ENCODE measurements at regions not wholly inside any gene's neighbourhood (a gene's known extent, or its start where the extent isn't known, plus 50 kb on each side); places are given as distances from the start of the nearest gene placed in this dataset.

- Histone ChIP-seq H3K4me3 (ENCODE audit: low read depth, low read length) (no peak overlapping the region), H3K36me3 (ENCODE audit: insufficient read depth, low read length) (no peaks in the 10 kb centered on the region), H3K27me3 (ENCODE audit: insufficient read depth, low read length) (no peaks in the 10 kb centered on the region), H3K4me1 (ENCODE audit: control insufficient read depth, insufficient read depth, low read length, unreplicated experiment) (no peaks in the 10 kb centered on the region), H3K79me2 (ENCODE audit: control insufficient read depth, insufficient read depth, low read length, unreplicated experiment) (no peaks in the 10 kb centered on the region), H3K27ac (ENCODE audit: low read depth, low read length) (no peak overlapping the region), H2AFZ (ENCODE audit: low read length, unreplicated experiment) (no peak overlapping the region)
These were observed 252.4 kb upstream of the HS3ST5 start for GRCh38 chr6:114595186-114595585.

GRCh38 chr6:114592506-114592905, 249.7 kb upstream of the HS3ST5 start:
- H3K27me3 ChIP-seq (ENCODE audit: insufficient read depth, low read length): no peaks in the 10 kb centered on the region
- no peaks in the 10 kb centered on the region for H3K4me1 ChIP-seq (ENCODE audit: control insufficient read depth, insufficient read depth, low read length, unreplicated experiment)
- no peak overlapping the region for H3K27ac ChIP-seq (ENCODE audit: low read depth, low read length)
- no peak overlapping the region for H3K4me3 ChIP-seq (ENCODE audit: low read depth, low read length)
- no peaks in the 10 kb centered on the region for H3K36me3 ChIP-seq (ENCODE audit: insufficient read depth, low read length)
- H3K79me2 ChIP-seq (ENCODE audit: control insufficient read depth, insufficient read depth, low read length, unreplicated experiment): no peaks in the 10 kb centered on the region
- H2AFZ ChIP-seq (ENCODE audit: low read length, unreplicated experiment): no peak overlapping the region

- Histone ChIP-seq H3K36me3 (ENCODE audit: insufficient read depth, low read length) (no peaks in the 10 kb centered on the region), H3K4me1 (ENCODE audit: control insufficient read depth, insufficient read depth, low read length, unreplicated experiment) (no peaks in the 10 kb centered on the region), H3K79me2 (ENCODE audit: control insufficient read depth, insufficient read depth, low read length, unreplicated experiment) (no peaks in the 10 kb centered on the region), H3K4me3 (ENCODE audit: low read depth, low read length) (no peak overlapping the region), H3K27me3 (ENCODE audit: insufficient read depth, low read length) (no peaks in the 10 kb centered on the region), H2AFZ (ENCODE audit: low read length, unreplicated experiment) (no peak overlapping the region), H3K27ac (ENCODE audit: low read depth, low read length) (no peak overlapping the region)
These were observed 245.9 kb upstream of the HS3ST5 start for GRCh38 chr6:114588726-114589125.

GRCh38 chr6:114586298-114586697, 243.5 kb upstream of the HS3ST5 start:
- Histone ChIP-seq H3K79me2 (ENCODE audit: control insufficient read depth, insufficient read depth, low read length, unreplicated experiment) (no peaks in the 10 kb centered on the region), H3K27me3 (ENCODE audit: insufficient read depth, low read length) (no peaks in the 10 kb centered on the region), H3K4me3 (ENCODE audit: low read depth, low read length) (no peak overlapping the region), H3K27ac (ENCODE audit: low read depth, low read length) (no peak overlapping the region), H3K36me3 (ENCODE audit: insufficient read depth, low read length) (no peaks in the 10 kb centered on the region), H3K4me1 (ENCODE audit: control insufficient read depth, insufficient read depth, low read length, unreplicated experiment) (no peaks in the 10 kb centered on the region), H2AFZ (ENCODE audit: low read length, unreplicated experiment) (no peak overlapping the region)

GRCh38 chr6:114581293-114581692, 238.5 kb upstream of the HS3ST5 start:
- no peaks in the 10 kb centered on the region for H3K36me3 ChIP-seq (ENCODE audit: insufficient read depth, low read length)
- H3K4me3 ChIP-seq (ENCODE audit: low read depth, low read length): no peak overlapping the region
- no peak overlapping the region for H2AFZ ChIP-seq (ENCODE audit: low read length, unreplicated experiment)
- no peaks in the 10 kb centered on the region for H3K79me2 ChIP-seq (ENCODE audit: control insufficient read depth, insufficient read depth, low read length, unreplicated experiment)
- no peaks in the 10 kb centered on the region for H3K27me3 ChIP-seq (ENCODE audit: insufficient read depth, low read length)
- no peak overlapping the region for H3K27ac ChIP-seq (ENCODE audit: low read depth, low read length)
- H3K4me1 ChIP-seq (ENCODE audit: control insufficient read depth, insufficient read depth, low read length, unreplicated experiment): no peaks in the 10 kb centered on the region

GRCh38 chr6:114580882-114581281, 238.1 kb upstream of the HS3ST5 start:
- H3K79me2 ChIP-seq (ENCODE audit: control insufficient read depth, insufficient read depth, low read length, unreplicated experiment): no peaks in the 10 kb centered on the region
- H3K4me1 ChIP-seq (ENCODE audit: control insufficient read depth, insufficient read depth, low read length, unreplicated experiment): no peaks in the 10 kb centered on the region
- H3K27me3 ChIP-seq (ENCODE audit: insufficient read depth, low read length): no peaks in the 10 kb centered on the region
- H3K36me3 ChIP-seq (ENCODE audit: insufficient read depth, low read length): no peaks in the 10 kb centered on the region
- H2AFZ ChIP-seq (ENCODE audit: low read length, unreplicated experiment): no peak overlapping the region
- no peak overlapping the region for H3K4me3 ChIP-seq (ENCODE audit: low read depth, low read length)
- H3K27ac ChIP-seq (ENCODE audit: low read depth, low read length): no peak overlapping the region

GRCh38 chr6:114579486-114579885, 236.7 kb upstream of the HS3ST5 start:
- H3K27ac ChIP-seq (ENCODE audit: low read depth, low read length): no peak overlapping the region
- H3K4me3 ChIP-seq (ENCODE audit: low read depth, low read length): no peak overlapping the region
- no peaks in the 10 kb centered on the region for H3K27me3 ChIP-seq (ENCODE audit: insufficient read depth, low read length)
- no peaks in the 10 kb centered on the region for H3K79me2 ChIP-seq (ENCODE audit: control insufficient read depth, insufficient read depth, low read length, unreplicated experiment)
- no peaks in the 10 kb centered on the region for H3K36me3 ChIP-seq (ENCODE audit: insufficient read depth, low read length)
- H3K4me1 ChIP-seq (ENCODE audit: control insufficient read depth, insufficient read depth, low read length, unreplicated experiment): no peaks in the 10 kb centered on the region
- no peak overlapping the region for H2AFZ ChIP-seq (ENCODE audit: low read length, unreplicated experiment)

- no peaks in the 10 kb centered on the region for H3K4me1 ChIP-seq (ENCODE audit: control insufficient read depth, insufficient read depth, low read length, unreplicated experiment)
- no peak overlapping the region for H3K4me3 ChIP-seq (ENCODE audit: low read depth, low read length)
- H2AFZ ChIP-seq (ENCODE audit: low read length, unreplicated experiment): no peak overlapping the region
- H3K79me2 ChIP-seq (ENCODE audit: control insufficient read depth, insufficient read depth, low read length, unreplicated experiment): no peaks in the 10 kb centered on the region
- no peak overlapping the region for H3K27ac ChIP-seq (ENCODE audit: low read depth, low read length)
- no peaks in the 10 kb centered on the region for H3K36me3 ChIP-seq (ENCODE audit: insufficient read depth, low read length)
- H3K27me3 ChIP-seq (ENCODE audit: insufficient read depth, low read length): no peaks in the 10 kb centered on the region
These were observed 234.3 kb upstream of the HS3ST5 start for GRCh38 chr6:114577109-114577508.

- Histone ChIP-seq H3K36me3 (ENCODE audit: insufficient read depth, low read length) (no peaks in the 10 kb centered on the region), H3K4me3 (ENCODE audit: low read depth, low read length) (no peak overlapping the region), H3K27ac (ENCODE audit: low read depth, low read length) (no peak overlapping the region), H3K79me2 (ENCODE audit: control insufficient read depth, insufficient read depth, low read length, unreplicated experiment) (no peaks in the 10 kb centered on the region), H2AFZ (ENCODE audit: low read length, unreplicated experiment) (no peak overlapping the region), H3K27me3 (ENCODE audit: insufficient read depth, low read length) (no peaks in the 10 kb centered on the region), H3K4me1 (ENCODE audit: control insufficient read depth, insufficient read depth, low read length, unreplicated experiment) (no peaks in the 10 kb centered on the region)
These were observed 233.5 kb upstream of the HS3ST5 start for GRCh38 chr6:114576330-114576729.

GRCh38 chr6:114569669-114570068, 226.8 kb upstream of the HS3ST5 start:
- Histone ChIP-seq H3K36me3 (ENCODE audit: insufficient read depth, low read length) (no peaks in the 10 kb centered on the region), H3K27ac (ENCODE audit: low read depth, low read length) (no peak overlapping the region), H3K4me1 (ENCODE audit: control insufficient read depth, insufficient read depth, low read length, unreplicated experiment) (no peaks in the 10 kb centered on the region), H3K27me3 (ENCODE audit: insufficient read depth, low read length) (no peaks in the 10 kb centered on the region), H2AFZ (ENCODE audit: low read length, unreplicated experiment) (no peak overlapping the region), H3K4me3 (ENCODE audit: low read depth, low read length) (no peak overlapping the region), H3K79me2 (ENCODE audit: control insufficient read depth, insufficient read depth, low read length, unreplicated experiment) (no peaks in the 10 kb centered on the region)

- Histone ChIP-seq H3K27ac (ENCODE audit: low read depth, low read length) (no peak overlapping the region), H3K27me3 (ENCODE audit: insufficient read depth, low read length) (no peaks in the 10 kb centered on the region), H2AFZ (ENCODE audit: low read length, unreplicated experiment) (no peak overlapping the region), H3K4me3 (ENCODE audit: low read depth, low read length) (no peak overlapping the region), H3K79me2 (ENCODE audit: control insufficient read depth, insufficient read depth, low read length, unreplicated experiment) (no peaks in the 10 kb centered on the region), H3K4me1 (ENCODE audit: control insufficient read depth, insufficient read depth, low read length, unreplicated experiment) (no peaks in the 10 kb centered on the region), H3K36me3 (ENCODE audit: insufficient read depth, low read length) (no peaks in the 10 kb centered on the region)
These were observed 221.6 kb upstream of the HS3ST5 start for GRCh38 chr6:114564302-114564933.

Data from ACC112 (cell line).